ENCODE measurements at regions not wholly inside any gene's neighbourhood (a gene's known extent, or its start where the extent isn't known, plus 50 kb on each side); places are given as distances from the start of the nearest gene placed in this dataset.

- TF ChIP-seq POLR2A (conservative IDR thresholded peaks at IDR 0.05) = no peak
- TF ChIP-seq GATA2 (CRISPR knock-in tag; IDR thresholded peaks at IDR 0.05) = no peak
- TF ChIP-seq CTCF (IDR thresholded peaks at IDR 0.05 in 2 of 3, conservative IDR thresholded peaks at IDR 0.05 in 1 of 3; ENCODE audit: insufficient read depth in 2 of 3, low read depth in 1 of 3, low read length in 3 of 3) = no peak
- no peak for TF ChIP-seq HDAC6 (IDR thresholded peaks at IDR 0.05; ENCODE audit: low read depth, low read length)
- TF ChIP-seq FOXP1 (CRISPR knock-in tag; IDR thresholded peaks at IDR 0.05) = no peak
- TF ChIP-seq HDAC2 (IDR thresholded peaks at IDR 0.05) = no peak
- no peak for TF ChIP-seq E2F5 (CRISPR knock-in tag; IDR thresholded peaks at IDR 0.05)
- TF ChIP-seq ZKSCAN8 (CRISPR knock-in tag; IDR thresholded peaks at IDR 0.05) = no peak
- no peak for TF ChIP-seq ETV6 (IDR thresholded peaks at IDR 0.05; ENCODE audit: borderline replicate concordance in 1 of 2, low read depth in 2 of 2, low read length in 1 of 2)
- no peak for TF ChIP-seq ETV6 (CRISPR knock-in tag; IDR thresholded peaks at IDR 0.05; ENCODE audit: borderline replicate concordance)
These were observed 151.8 kb downstream of the TENT5C start for GRCh38 chr1:117757668-117758067.
